ENCODE measurements at regions not wholly inside any gene's neighbourhood (a gene's known extent, or its start where the extent isn't known, plus 50 kb on each side); places are given as distances from the start of the nearest gene placed in this dataset.

DNA sequence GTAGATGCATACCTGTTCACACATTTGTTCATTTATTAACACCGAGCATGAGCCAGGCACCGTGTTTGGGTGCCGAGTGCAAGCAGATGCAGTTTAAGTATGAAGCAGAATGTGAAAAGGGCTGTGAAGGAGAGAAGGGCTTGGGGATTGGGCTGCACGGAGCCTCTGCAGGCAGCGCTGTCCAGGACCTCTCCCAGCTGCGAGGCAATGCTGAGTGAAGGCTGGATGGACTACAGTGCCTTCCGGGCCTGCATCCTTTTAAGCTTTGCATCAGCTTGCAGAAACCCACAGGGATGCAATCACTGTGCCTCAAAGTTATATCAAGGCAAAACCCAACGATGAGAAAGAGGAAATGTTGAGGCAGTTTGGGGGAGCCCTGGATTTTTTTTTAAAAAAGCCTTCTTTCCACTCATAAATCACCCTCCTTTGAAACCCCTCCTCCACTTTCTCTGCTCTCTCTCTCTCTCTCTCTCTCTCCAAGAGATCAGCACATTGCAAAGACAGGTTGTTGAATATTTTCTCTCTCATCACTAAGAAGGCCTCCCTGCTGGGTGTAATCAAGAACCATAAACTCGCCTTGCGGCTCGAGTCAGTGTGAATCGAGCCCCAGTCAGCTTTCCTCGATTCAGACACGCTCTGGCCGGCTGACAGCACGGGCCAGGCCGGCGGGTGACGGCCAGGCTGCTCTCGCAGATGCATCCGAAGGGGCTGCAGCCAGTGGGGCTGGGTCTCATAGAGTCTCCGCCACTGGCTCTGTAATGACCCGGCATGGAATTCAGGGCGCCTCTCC lies 89.2 kb upstream of the POU3F1 start:
- no peaks in the 10 kb centered on the region for H3K36me3 ChIP-seq
- no peak overlapping the region for H3K27ac ChIP-seq
- intact Hi-C loops (cut with DNase I; ENCODE audit: low total_unique reads): no loop called here
- TF ChIP-seq, protein P1, sequence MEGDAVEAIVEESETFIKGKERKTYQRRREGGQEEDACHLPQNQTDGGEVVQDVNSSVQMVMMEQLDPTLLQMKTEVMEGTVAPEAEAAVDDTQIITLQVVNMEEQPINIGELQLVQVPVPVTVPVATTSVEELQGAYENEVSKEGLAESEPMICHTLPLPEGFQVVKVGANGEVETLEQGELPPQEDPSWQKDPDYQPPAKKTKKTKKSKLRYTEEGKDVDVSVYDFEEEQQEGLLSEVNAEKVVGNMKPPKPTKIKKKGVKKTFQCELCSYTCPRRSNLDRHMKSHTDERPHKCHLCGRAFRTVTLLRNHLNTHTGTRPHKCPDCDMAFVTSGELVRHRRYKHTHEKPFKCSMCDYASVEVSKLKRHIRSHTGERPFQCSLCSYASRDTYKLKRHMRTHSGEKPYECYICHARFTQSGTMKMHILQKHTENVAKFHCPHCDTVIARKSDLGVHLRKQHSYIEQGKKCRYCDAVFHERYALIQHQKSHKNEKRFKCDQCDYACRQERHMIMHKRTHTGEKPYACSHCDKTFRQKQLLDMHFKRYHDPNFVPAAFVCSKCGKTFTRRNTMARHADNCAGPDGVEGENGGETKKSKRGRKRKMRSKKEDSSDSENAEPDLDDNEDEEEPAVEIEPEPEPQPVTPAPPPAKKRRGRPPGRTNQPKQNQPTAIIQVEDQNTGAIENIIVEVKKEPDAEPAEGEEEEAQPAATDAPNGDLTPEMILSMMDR (IDR thresholded peaks at IDR 0.05): no peak
- TF ChIP-seq POLR2A (IDR thresholded peaks at IDR 0.05) (no peak), POLR2AphosphoS5 (IDR thresholded peaks at IDR 0.05) (no peak)
- no peak overlapping the region for H3K4me3 ChIP-seq
- H3K9me3 ChIP-seq: no peaks in the 10 kb centered on the region
- H3K27me3 ChIP-seq: peaks cover 0 to 29% of the 10 kb centered on the region in 2 donors
- H3K4me1 ChIP-seq: peaks cover 0 to 6% of the 10 kb centered on the region in 2 donors
- no peak for DNase-seq (ENCODE audit: low spot score in 2 of 2)

DNA sequence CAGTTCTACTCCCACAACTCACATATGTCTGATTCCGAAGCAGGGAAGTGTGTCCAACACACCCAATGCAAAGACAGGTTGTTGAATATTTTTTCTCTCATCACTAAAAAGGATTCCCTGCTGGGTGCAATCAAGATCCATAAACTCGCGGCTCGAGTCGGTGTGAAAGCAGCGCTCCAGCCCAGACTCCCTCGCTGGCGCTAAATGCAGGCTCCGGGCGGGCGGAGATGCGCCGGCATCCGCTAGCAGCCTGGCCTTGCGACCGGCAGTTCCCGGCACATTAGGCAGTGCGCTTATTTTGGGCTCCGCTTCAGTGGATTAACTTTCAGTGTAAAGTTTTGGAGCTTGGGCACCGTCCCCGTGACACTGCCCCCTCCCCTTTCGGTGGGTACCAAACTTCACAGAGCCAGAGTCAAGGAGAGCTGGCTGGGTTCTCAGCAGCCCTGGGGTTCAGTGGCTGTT lies 87.7 kb upstream of the POU3F1 start:
- no peaks in the 10 kb centered on the region for H3K36me3 ChIP-seq
- peaks cover 0 to 29% of the 10 kb centered on the region in 2 donors for H3K27me3 ChIP-seq
- no peak for DNase-seq (ENCODE audit: low spot score in 2 of 2)
- H3K4me3 ChIP-seq: no peak overlapping the region
- TF ChIP-seq POLR2A (IDR thresholded peaks at IDR 0.05): no peak
- no peak for TF ChIP-seq POLR2AphosphoS5 (IDR thresholded peaks at IDR 0.05)
- TF ChIP-seq, protein P1 (IDR thresholded peaks at IDR 0.05): no peak
- no peaks in the 10 kb centered on the region for H3K9me3 ChIP-seq
- intact Hi-C loops (cut with DNase I; ENCODE audit: low total_unique reads): no loop called here
- no peak overlapping the region for H3K27ac ChIP-seq
- H3K4me1 ChIP-seq: peaks cover 0 to 6% of the 10 kb centered on the region in 2 donors

DNA sequence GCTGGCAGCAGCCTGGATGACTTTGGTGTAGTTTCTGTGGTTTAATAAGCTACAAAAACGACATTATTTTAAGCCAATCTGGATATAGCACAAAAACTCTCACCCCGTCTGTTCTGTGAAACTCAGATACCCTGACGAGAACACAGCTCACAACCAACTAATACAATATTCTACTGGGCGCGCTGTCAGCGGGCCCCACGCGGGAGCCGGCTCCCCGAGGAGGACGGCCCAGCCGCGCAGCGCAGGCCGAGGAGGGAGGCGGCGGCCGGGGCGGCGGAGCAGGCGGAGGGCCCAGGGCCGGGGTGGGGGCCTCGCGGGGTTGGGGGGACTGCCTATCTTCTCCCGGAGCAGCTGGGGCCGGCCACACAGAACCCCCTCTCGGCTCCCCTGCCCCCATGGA lies 87.2 kb upstream of the POU3F1 start:
- H3K9me3 ChIP-seq: no peaks in the 10 kb centered on the region
- H3K36me3 ChIP-seq: no peaks in the 10 kb centered on the region
- H3K4me3 ChIP-seq: no peak overlapping the region
- intact Hi-C loops (cut with DNase I; ENCODE audit: low total_unique reads): no loop called here
- no peak for TF ChIP-seq POLR2AphosphoS5 (IDR thresholded peaks at IDR 0.05)
- TF ChIP-seq, protein P1 (IDR thresholded peaks at IDR 0.05): no peak
- TF ChIP-seq POLR2A (IDR thresholded peaks at IDR 0.05): no peak
- no peak for DNase-seq (ENCODE audit: low spot score in 2 of 2)
- H3K4me1 ChIP-seq: peaks cover 0 to 4% of the 10 kb centered on the region in 2 donors
- H3K27ac ChIP-seq: no peak overlapping the region
- peaks cover 0 to 29% of the 10 kb centered on the region in 2 donors for H3K27me3 ChIP-seq

DNA sequence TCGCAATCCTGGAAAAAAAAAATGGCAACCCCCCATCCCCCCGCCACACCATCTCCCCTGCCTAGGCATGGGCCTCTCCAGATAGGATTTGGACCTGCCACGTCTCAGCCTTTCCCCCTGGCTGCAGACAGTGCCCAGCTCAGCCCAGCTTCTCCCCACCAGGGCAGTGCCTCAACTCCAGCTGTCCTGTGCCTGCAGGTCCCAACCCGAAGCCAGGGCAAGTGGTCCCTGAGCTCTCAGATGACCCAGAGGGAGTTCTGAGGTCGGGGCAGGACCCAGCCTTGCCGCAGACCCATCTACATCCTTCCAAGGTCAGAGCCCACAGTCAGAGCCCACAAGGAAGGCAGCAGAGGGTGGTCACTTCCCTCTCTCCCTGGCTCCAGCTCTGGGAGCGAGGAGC lies 86.7 kb upstream of the POU3F1 start:
- Histone ChIP-seq H3K9me3 (no peaks in the 10 kb centered on the region), H3K4me1 (no peaks in the 10 kb centered on the region), H3K27me3 (peaks cover 0 to 29% of the 10 kb centered on the region in 2 donors), H3K4me3 (no peak overlapping the region), H3K27ac (no peak overlapping the region), H3K36me3 (no peaks in the 10 kb centered on the region)
- no peak for TF ChIP-seq POLR2A (IDR thresholded peaks at IDR 0.05)
- no peak for TF ChIP-seq POLR2AphosphoS5 (IDR thresholded peaks at IDR 0.05)
- TF ChIP-seq, protein P1 (IDR thresholded peaks at IDR 0.05): no peak
- intact Hi-C loops (cut with DNase I; ENCODE audit: low total_unique reads): no loop called here
- no peak for DNase-seq (ENCODE audit: low spot score in 2 of 2)

DNA sequence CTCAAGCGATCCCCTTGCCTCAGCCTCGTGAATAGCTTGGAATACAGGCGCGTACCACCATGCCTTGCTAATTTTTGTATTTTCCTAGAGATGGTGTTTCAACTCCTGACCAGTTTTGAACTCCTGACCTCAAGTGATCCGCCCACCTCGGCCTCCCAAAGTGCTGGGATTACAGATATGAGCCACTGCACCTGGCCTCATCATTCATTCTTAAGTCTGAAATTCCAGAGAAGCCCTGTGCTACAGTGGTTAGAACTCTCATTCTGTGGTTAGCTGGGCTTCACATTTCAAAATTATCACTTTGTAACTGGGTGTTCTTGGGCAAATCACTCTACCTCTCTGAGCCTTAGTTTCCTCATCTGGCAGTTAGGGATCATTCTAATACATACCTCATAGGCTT lies 86.1 kb upstream of the POU3F1 start:
- Histone ChIP-seq H3K27ac (no peak overlapping the region), H3K4me3 (no peak overlapping the region), H3K27me3 (peaks cover 0 to 29% of the 10 kb centered on the region in 2 donors), H3K9me3 (no peaks in the 10 kb centered on the region), H3K36me3 (no peaks in the 10 kb centered on the region), H3K4me1 (no peaks in the 10 kb centered on the region)
- DNase-seq (ENCODE audit: low spot score in 2 of 2): no peak
- TF ChIP-seq POLR2AphosphoS5 (IDR thresholded peaks at IDR 0.05) (no peak), POLR2A (IDR thresholded peaks at IDR 0.05) (no peak)
- TF ChIP-seq, protein P1 (IDR thresholded peaks at IDR 0.05): no peak
- intact Hi-C loops (cut with DNase I; ENCODE audit: low total_unique reads): no loop called here

Data from breast epithelium (tissue), 4 donors.